SK-N-SH treated with all-trans-retinoic acid at 6 μM for 48 hours (cell line): ENCODE measurements at regions not wholly inside any gene's neighbourhood (a gene's known extent, or its start where the extent isn't known, plus 50 kb on each side); places are given as distances from the start of the nearest gene placed in this dataset.

ENCODE experiments used
- ATAC-seq: fragments of 200-7000 bp; cut with Tn5 transposase; 3 replicates; pipeline ENCODE4 v1.9.1; 2020; ENCODE audit warnings: mild to moderate bottlenecking, moderate library complexity
- ARNTL ChIP-seq: fragments of 450-650 bp; formaldehyde crosslinking; IDR thresholded peaks from 2 replicates; pipeline ENCODE4 v1.5.0; 2020; ENCODE audit warnings: low read depth, mild to moderate bottlenecking, moderate library complexity, borderline replicate concordance
- BACH2 ChIP-seq: fragments of 250-450 bp; sonication (Bioruptor Pico); IDR thresholded peaks from 2 replicates; pipeline ENCODE4 v1.9.0; 2021; ENCODE audit warnings: mild to moderate bottlenecking, borderline replicate concordance
- CREB5 ChIP-seq: fragments of 250-450 bp; sonication (Bioruptor Pico); IDR thresholded peaks from 2 replicates; pipeline ENCODE4 v1.5.1; 2020; ENCODE audit warnings: low read depth, mild to moderate bottlenecking, moderate library complexity
- CSDC2 ChIP-seq: fragments of 250-450 bp; sonication (Bioruptor Pico); IDR thresholded peaks from 2 replicates; pipeline ENCODE4 v1.5.0; 2020; ENCODE audit warnings: mild to moderate bottlenecking, moderate library complexity
- ESRRG ChIP-seq: fragments of 250-450 bp; sonication (Bioruptor Pico); IDR thresholded peaks from 2 replicates; pipeline ENCODE4 v1.6.1; 2021; ENCODE audit warnings: mild to moderate bottlenecking
- GLIS3 ChIP-seq: fragments of 250-450 bp; sonication (Bioruptor Pico); IDR thresholded peaks from 2 replicates; pipeline ENCODE4 v1.5.0; 2020; ENCODE audit warnings: mild to moderate bottlenecking, moderate library complexity
- ISL1 ChIP-seq: fragments of 250-450 bp; sonication (Bioruptor Pico); IDR thresholded peaks from 2 replicates; pipeline ENCODE4 v2.1.2; 2022; ENCODE audit warnings: mild to moderate bottlenecking, moderate library complexity
- OSR1 ChIP-seq: fragments of 250-450 bp; sonication (Bioruptor Pico); IDR thresholded peaks from 2 replicates; pipeline ENCODE4 v1.8.0; 2022; ENCODE audit warnings: moderate library complexity, mild to moderate bottlenecking, inconsistent platforms
- PATZ1 ChIP-seq: fragments of 250-450 bp; sonication (Bioruptor Pico); IDR thresholded peaks from 2 replicates; pipeline ENCODE4 v1.8.0; 2020; ENCODE audit warnings: mild to moderate bottlenecking, moderate library complexity, borderline replicate concordance
- POU6F1 ChIP-seq: fragments of 250-450 bp; sonication (Bioruptor Pico); IDR thresholded peaks from 2 replicates; pipeline ENCODE4 v1.8.0; 2021; ENCODE audit warnings: low read depth, mild to moderate bottlenecking, moderate library complexity, borderline replicate concordance
- PPARA ChIP-seq: fragments of 250-450 bp; sonication (Bioruptor Pico); IDR thresholded peaks from 2 replicates; pipeline ENCODE4 v1.5.0; 2020; ENCODE audit warnings: mild to moderate bottlenecking, borderline replicate concordance
- RARB ChIP-seq: fragments of 250-450 bp; sonication (Bioruptor Pico); IDR thresholded peaks from 2 replicates; pipeline ENCODE4 v1.8.0; 2021; ENCODE audit warnings: mild to moderate bottlenecking, moderate library complexity
- SNAI2 ChIP-seq: fragments of 250-450 bp; sonication (Bioruptor Pico); IDR thresholded peaks from 2 replicates; pipeline ENCODE4 v1.5.0; 2020; ENCODE audit warnings: mild to moderate bottlenecking, moderate library complexity
- TCF4 ChIP-seq: fragments of 250-450 bp; sonication (Bioruptor Pico); IDR thresholded peaks from 2 replicates; pipeline ENCODE4 v1.8.0; 2021; ENCODE audit warnings: mild to moderate bottlenecking, moderate library complexity, borderline replicate concordance
- TSHZ2 ChIP-seq: fragments of 250-450 bp; sonication (Bioruptor Pico); IDR thresholded peaks from 2 replicates; pipeline ENCODE4 v1.5.0; 2020; ENCODE audit warnings: mild to moderate bottlenecking, moderate library complexity
- ZC3H10 ChIP-seq: fragments of 250-450 bp; sonication (Bioruptor Pico); IDR thresholded peaks from 2 replicates; pipeline ENCODE4 v1.5.1; 2021; ENCODE audit warnings: mild to moderate bottlenecking, moderate library complexity
- ZFP3 ChIP-seq: fragments of 250-450 bp; sonication (Bioruptor Pico); IDR thresholded peaks from 2 replicates; pipeline ENCODE4 v1.5.0; 2020; ENCODE audit warnings: mild to moderate bottlenecking, moderate library complexity
- ZFP30 ChIP-seq: fragments of 450-650 bp; formaldehyde crosslinking; IDR thresholded peaks from 2 replicates; pipeline ENCODE4 v1.5.0; 2022; ENCODE audit warnings: mild to moderate bottlenecking, moderate library complexity
- ZNF565 ChIP-seq: fragments of 450-650 bp; formaldehyde crosslinking; conservative IDR thresholded peaks from 2 replicates; pipeline ENCODE4 v1.5.0; 2020; ENCODE audit warnings: low read depth, mild to moderate bottlenecking, moderate library complexity
- ZNF70 ChIP-seq: fragments of 450-650 bp; formaldehyde crosslinking; IDR thresholded peaks from 2 replicates; pipeline ENCODE4 v1.5.0; 2020; ENCODE audit warnings: mild to moderate bottlenecking, moderate library complexity
- ZNF8 ChIP-seq: fragments of 450-650 bp; formaldehyde crosslinking; IDR thresholded peaks from 2 replicates; pipeline ENCODE4 v1.5.0; 2020; ENCODE audit warnings: mild to moderate bottlenecking, moderate library complexity

GRCh38 chr12:60195483-60195882 lies 599.7 kb downstream of the SLC16A7 start:
- no peak for ATAC-seq
- TF ChIP-seq ESRRG (CRISPR knock-in tag) = no peak
- TF ChIP-seq BACH2 (CRISPR knock-in tag) = no peak
- TF ChIP-seq PATZ1 (CRISPR knock-in tag) = no peak
- no peak for TF ChIP-seq RARB
- TF ChIP-seq OSR1 = no peak
- no peak for TF ChIP-seq ARNTL
- TF ChIP-seq ZNF8 = no peak
- TF ChIP-seq CREB5 (CRISPR knock-in tag) = no peak
- TF ChIP-seq SNAI2 (CRISPR knock-in tag) = no peak
- TF ChIP-seq ZFP3 (CRISPR knock-in tag) = no peak
- TF ChIP-seq TCF4 = no peak
- TF ChIP-seq ZNF70 (CRISPR knock-in tag) = no peak
- no peak for TF ChIP-seq GLIS3
- TF ChIP-seq ZNF565 = no peak
- no peak for TF ChIP-seq ZC3H10 (CRISPR knock-in tag)
- TF ChIP-seq POU6F1 (CRISPR knock-in tag) = no peak
- no peak for TF ChIP-seq TSHZ2
- no peak for TF ChIP-seq ISL1
- TF ChIP-seq PPARA (CRISPR knock-in tag) = no peak
- no peak for TF ChIP-seq ZFP30 (CRISPR knock-in tag)
- TF ChIP-seq, all 23 proteins: peak for 0

- no peak for TF ChIP-seq ISL1
- no peak for TF ChIP-seq CSDC2 (CRISPR knock-in tag)
- TF ChIP-seq ZNF70 (CRISPR knock-in tag) = no peak
- TF ChIP-seq PPARA (CRISPR knock-in tag) = no peak
- TF ChIP-seq PATZ1 (CRISPR knock-in tag) = no peak
- no peak for ATAC-seq
Measured at GRCh38 chr12:60196366-60196765, 600.5 kb downstream of the SLC16A7 start.

- no peak for TF ChIP-seq ISL1
- no peak for TF ChIP-seq POU6F1 (CRISPR knock-in tag)
- TF ChIP-seq PPARA (CRISPR knock-in tag) = no peak
- TF ChIP-seq BACH2 (CRISPR knock-in tag) = no peak
- TF ChIP-seq ZNF565 = no peak
- no peak for TF ChIP-seq TCF4
- no peak for TF ChIP-seq ZFP3 (CRISPR knock-in tag)
- no peak for TF ChIP-seq ZNF8
- no peak for TF ChIP-seq OSR1
- no peak for TF ChIP-seq SNAI2 (CRISPR knock-in tag)
- no peak for TF ChIP-seq TSHZ2
- TF ChIP-seq ZNF70 (CRISPR knock-in tag) = no peak
- no peak for TF ChIP-seq ESRRG (CRISPR knock-in tag)
- TF ChIP-seq CREB5 (CRISPR knock-in tag) = no peak
- ATAC-seq = no peak
Measured at GRCh38 chr12:60197589-60197988, 601.8 kb downstream of the SLC16A7 start.
